ENCODE measurements at regions not wholly inside any gene's neighbourhood (a gene's known extent, or its start where the extent isn't known, plus 50 kb on each side); places are given as distances from the start of the nearest gene placed in this dataset.
A peak's percentile ranks its signal among the peaks of the same experiment; 100 is the strongest.

- no peak for TF ChIP-seq CTCF (IDR thresholded peaks at IDR 0.05; ENCODE audit: insufficient read depth, low read length, severe bottlenecking)
- Histone ChIP-seq H3K4me3 (ENCODE audit: low read depth, low read length) (no peak overlapping the region), H3K36me3 (ENCODE audit: control insufficient read depth, insufficient read depth, low read length) (no peaks in the 10 kb centered on the region), H3K27me3 (ENCODE audit: control insufficient read depth, insufficient read depth, low read length) (no peaks in the 10 kb centered on the region)
- FAIRE-seq (no peak), DNase-seq (ENCODE audit: low read depth) (no peak)
Measured at GRCh38 chr6:37097335-37097734, 72.6 kb upstream of the PIM1 start.

- Histone ChIP-seq H3K27me3 (ENCODE audit: control insufficient read depth, insufficient read depth, low read length) (no peaks in the 10 kb centered on the region), H3K36me3 (ENCODE audit: control insufficient read depth, insufficient read depth, low read length) (no peaks in the 10 kb centered on the region), H3K4me3 (ENCODE audit: low read depth, low read length) (no peak overlapping the region)
- FAIRE-seq (no peak), DNase-seq (ENCODE audit: low read depth) (peak; percentile 78)
- TF ChIP-seq CTCF (IDR thresholded peaks at IDR 0.05; ENCODE audit: insufficient read depth, low read length, severe bottlenecking) = no peak
Measured at GRCh38 chr6:37099442-37099841, 70.5 kb upstream of the PIM1 start.

GRCh38 chr6:37100745-37101144 is 69.2 kb upstream of the PIM1 start:
- Histone ChIP-seq H3K36me3 (ENCODE audit: control insufficient read depth, insufficient read depth, low read length) (no peaks in the 10 kb centered on the region), H3K4me3 (ENCODE audit: low read depth, low read length) (no peak overlapping the region), H3K27me3 (ENCODE audit: control insufficient read depth, insufficient read depth, low read length) (no peaks in the 10 kb centered on the region)
- FAIRE-seq = no peak
- TF ChIP-seq CTCF (IDR thresholded peaks at IDR 0.05; ENCODE audit: insufficient read depth, low read length, severe bottlenecking) = no peak
- no peak for DNase-seq (ENCODE audit: low read depth)

GRCh38 chr6:37101991-37102298 is 68.0 kb upstream of the PIM1 start:
- no peak for DNase-seq (ENCODE audit: low read depth)
- Histone ChIP-seq H3K4me3 (ENCODE audit: low read depth, low read length) (no peak overlapping the region), H3K27me3 (ENCODE audit: control insufficient read depth, insufficient read depth, low read length) (no peaks in the 10 kb centered on the region), H3K36me3 (ENCODE audit: control insufficient read depth, insufficient read depth, low read length) (no peaks in the 10 kb centered on the region)
- FAIRE-seq = no peak
- no peak for TF ChIP-seq CTCF (IDR thresholded peaks at IDR 0.05; ENCODE audit: insufficient read depth, low read length, severe bottlenecking)

- Histone ChIP-seq H3K4me3 (ENCODE audit: low read depth, low read length) (peak overlapping the region; percentile 31), H3K36me3 (ENCODE audit: control insufficient read depth, insufficient read depth, low read length) (no peaks in the 10 kb centered on the region), H3K27me3 (ENCODE audit: control insufficient read depth, insufficient read depth, low read length) (no peaks in the 10 kb centered on the region)
- DNase-seq (ENCODE audit: low read depth) (peak; percentile 65), FAIRE-seq (no peak)
- TF ChIP-seq CTCF (IDR thresholded peaks at IDR 0.05; ENCODE audit: insufficient read depth, low read length, severe bottlenecking) = no peak
Measured at GRCh38 chr6:37102299-37103168, 67.4 kb upstream of the PIM1 start.

Measured in bronchial epithelial cell (primary cell).